K562 (cell line): ENCODE measurements at regions not wholly inside any gene's neighbourhood (a gene's known extent, or its start where the extent isn't known, plus 50 kb on each side); places are given as distances from the start of the nearest gene placed in this dataset.

Experiments used
- DPF2 ChIP-seq: fragments of 450-650 bp; IDR thresholded peaks from 2 replicates; pipeline ENCODE4 v1.6.1; 2016
- FOXP1 ChIP-seq: sonication (generic); formaldehyde crosslinking; IDR thresholded peaks from 2 replicates; pipeline ENCODE4 v1.8.0; 2022; ENCODE audit warnings: mild to moderate bottlenecking, missing genetic modification reagents
- KLF16 ChIP-seq: IDR thresholded peaks from 2 replicates; pipeline ENCODE4 v1.6.1; 2016; ENCODE audit warnings: antibody characterized with exemption
- NFE2L1 ChIP-seq: fragments of 450-650 bp; IDR thresholded peaks from 2 replicates; pipeline ENCODE4 v1.6.1; 2016; ENCODE audit warnings: missing genetic modification characterization, low read depth, mild to moderate bottlenecking, missing compliant biosample characterization, moderate library complexity, borderline replicate concordance
- YY1 ChIP-seq, 3 experiments: IDR thresholded peaks; 2 replicates each; pipeline ENCODE4 v1.6.1; 2011; ENCODE audit warnings: low read length in 2 of 3, mild to moderate bottlenecking in 2 of 3, moderate library complexity in 2 of 3, borderline replicate concordance in 1 of 3, control low read depth in 1 of 3, low read depth in 1 of 3; ENCODE audit not compliant: insufficient read depth in 3 of 3, insufficient replicate concordance in 2 of 3, control insufficient read depth in 1 of 3, insufficient read length in 1 of 3; ENCODE audit errors: extremely low read depth in 1 of 3
- ZNF124 ChIP-seq: sonication (generic); formaldehyde crosslinking; IDR thresholded peaks from 2 replicates; pipeline ENCODE4 v1.8.1; 2022; ENCODE audit warnings: missing genetic modification reagents
- TF ChIP-seq, protein P1 (sequence below): fragments of 250-450 bp; sonication (Bioruptor Pico); IDR thresholded peaks from 2 replicates; pipeline ENCODE4 v1.5.0; 2020; ENCODE audit warnings: mild to moderate bottlenecking
- TF ChIP-seq, protein P2 (sequence below), 3 experiments: IDR thresholded peaks in 2 of 3; conservative IDR thresholded peaks in 1 of 3; 2 replicates each; pipeline ENCODE4 v1.5.1; 2011 to 2012; ENCODE audit warnings: low read length in 3 of 3, mild to moderate bottlenecking in 3 of 3, control low read depth in 2 of 3, improper control_type of control experiment in 1 of 3, inconsistent platforms in 1 of 3, low read depth in 1 of 3, mixed read lengths in 1 of 3, moderate library complexity in 1 of 3; ENCODE audit not compliant: insufficient read depth in 2 of 3
- TF ChIP-seq, protein P3 (sequence below): sonication (generic); formaldehyde crosslinking; IDR thresholded peaks from 2 replicates; pipeline ENCODE4 v1.8.1; 2022; ENCODE audit warnings: missing genetic modification reagents

DNA sequence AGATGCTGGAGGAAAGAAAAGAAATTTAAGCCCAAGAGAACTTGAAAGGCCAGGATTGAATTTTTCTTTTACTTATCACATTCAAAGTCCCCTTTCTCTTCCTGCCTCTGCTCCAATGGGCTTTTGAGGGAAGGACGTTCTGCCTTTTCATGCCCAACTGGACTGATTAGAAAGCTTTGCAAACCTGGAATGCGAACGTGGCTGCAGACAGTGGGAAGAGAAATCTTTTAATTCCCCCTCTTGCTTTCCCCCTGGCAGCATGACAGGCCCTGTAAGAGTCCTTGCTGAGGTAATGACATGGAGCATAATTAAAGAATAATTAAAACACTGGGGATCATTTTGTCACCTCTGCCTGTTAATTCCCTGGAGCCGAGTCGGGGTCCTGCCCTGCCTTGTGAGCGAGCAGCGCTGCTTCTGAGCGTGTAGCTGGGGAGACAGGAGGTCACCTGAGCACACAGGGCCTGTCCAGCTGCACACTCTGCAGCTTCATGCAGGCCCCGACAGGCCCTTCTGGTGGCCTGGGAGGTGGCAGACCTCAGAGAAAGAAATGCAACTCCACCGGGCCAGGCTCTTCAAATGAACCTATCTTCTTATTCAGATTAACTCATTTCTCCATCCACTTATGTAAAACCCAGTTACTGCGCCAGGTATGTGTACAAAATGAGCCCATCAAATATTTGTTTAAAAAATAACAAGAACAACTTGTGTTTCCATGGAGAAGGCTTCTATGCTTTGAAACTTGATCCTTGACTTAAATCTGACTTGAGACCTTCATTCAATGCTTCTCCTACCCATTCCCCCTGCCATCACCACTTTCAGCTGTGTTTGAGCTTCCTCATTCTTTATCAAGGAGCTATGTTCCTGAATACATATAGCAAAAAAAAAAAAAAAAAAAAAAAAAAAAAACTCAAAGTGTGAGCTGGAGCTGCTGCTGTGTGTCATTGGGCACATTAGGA, 628.2 kb upstream of the CFAP20DC start:
- no peak for TF ChIP-seq FOXP1
- TF ChIP-seq, protein P1, sequence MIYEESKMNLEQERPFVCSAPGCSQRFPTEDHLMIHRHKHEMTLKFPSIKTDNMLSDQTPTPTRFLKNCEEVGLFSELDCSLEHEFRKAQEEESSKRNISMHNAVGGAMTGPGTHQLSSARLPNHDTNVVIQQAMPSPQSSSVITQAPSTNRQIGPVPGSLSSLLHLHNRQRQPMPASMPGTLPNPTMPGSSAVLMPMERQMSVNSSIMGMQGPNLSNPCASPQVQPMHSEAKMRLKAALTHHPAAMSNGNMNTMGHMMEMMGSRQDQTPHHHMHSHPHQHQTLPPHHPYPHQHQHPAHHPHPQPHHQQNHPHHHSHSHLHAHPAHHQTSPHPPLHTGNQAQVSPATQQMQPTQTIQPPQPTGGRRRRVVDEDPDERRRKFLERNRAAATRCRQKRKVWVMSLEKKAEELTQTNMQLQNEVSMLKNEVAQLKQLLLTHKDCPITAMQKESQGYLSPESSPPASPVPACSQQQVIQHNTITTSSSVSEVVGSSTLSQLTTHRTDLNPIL (CRISPR knock-in tag): no peak
- TF ChIP-seq YY1 (IDR thresholded peaks at IDR 0.05; ENCODE audit: borderline replicate concordance in 1 of 3, control insufficient read depth in 1 of 3, extremely low read depth in 1 of 3, insufficient read depth in 3 of 3, insufficient read length in 1 of 3, insufficient replicate concordance in 2 of 3, low read depth in 1 of 3, low read length in 2 of 3): no peak
- TF ChIP-seq NFE2L1 (tag): no peak
- TF ChIP-seq, protein P2, sequence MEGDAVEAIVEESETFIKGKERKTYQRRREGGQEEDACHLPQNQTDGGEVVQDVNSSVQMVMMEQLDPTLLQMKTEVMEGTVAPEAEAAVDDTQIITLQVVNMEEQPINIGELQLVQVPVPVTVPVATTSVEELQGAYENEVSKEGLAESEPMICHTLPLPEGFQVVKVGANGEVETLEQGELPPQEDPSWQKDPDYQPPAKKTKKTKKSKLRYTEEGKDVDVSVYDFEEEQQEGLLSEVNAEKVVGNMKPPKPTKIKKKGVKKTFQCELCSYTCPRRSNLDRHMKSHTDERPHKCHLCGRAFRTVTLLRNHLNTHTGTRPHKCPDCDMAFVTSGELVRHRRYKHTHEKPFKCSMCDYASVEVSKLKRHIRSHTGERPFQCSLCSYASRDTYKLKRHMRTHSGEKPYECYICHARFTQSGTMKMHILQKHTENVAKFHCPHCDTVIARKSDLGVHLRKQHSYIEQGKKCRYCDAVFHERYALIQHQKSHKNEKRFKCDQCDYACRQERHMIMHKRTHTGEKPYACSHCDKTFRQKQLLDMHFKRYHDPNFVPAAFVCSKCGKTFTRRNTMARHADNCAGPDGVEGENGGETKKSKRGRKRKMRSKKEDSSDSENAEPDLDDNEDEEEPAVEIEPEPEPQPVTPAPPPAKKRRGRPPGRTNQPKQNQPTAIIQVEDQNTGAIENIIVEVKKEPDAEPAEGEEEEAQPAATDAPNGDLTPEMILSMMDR (IDR thresholded peaks at IDR 0.05 in 2 of 3, conservative IDR thresholded peaks at IDR 0.05 in 1 of 3; ENCODE audit: insufficient read depth in 2 of 3, low read depth in 1 of 3, low read length in 3 of 3): no peak
- TF ChIP-seq KLF16: no peak
- TF ChIP-seq ZNF124: no peak
- no peak for TF ChIP-seq DPF2
- TF ChIP-seq, protein P3, sequence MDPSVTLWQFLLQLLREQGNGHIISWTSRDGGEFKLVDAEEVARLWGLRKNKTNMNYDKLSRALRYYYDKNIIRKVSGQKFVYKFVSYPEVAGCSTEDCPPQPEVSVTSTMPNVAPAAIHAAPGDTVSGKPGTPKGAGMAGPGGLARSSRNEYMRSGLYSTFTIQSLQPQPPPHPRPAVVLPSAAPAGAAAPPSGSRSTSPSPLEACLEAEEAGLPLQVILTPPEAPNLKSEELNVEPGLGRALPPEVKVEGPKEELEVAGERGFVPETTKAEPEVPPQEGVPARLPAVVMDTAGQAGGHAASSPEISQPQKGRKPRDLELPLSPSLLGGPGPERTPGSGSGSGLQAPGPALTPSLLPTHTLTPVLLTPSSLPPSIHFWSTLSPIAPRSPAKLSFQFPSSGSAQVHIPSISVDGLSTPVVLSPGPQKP (CRISPR knock-in tag): no peak
